ENCODE measurements at regions not wholly inside any gene's neighbourhood (a gene's known extent, or its start where the extent isn't known, plus 50 kb on each side); places are given as distances from the start of the nearest gene placed in this dataset.

DNA sequence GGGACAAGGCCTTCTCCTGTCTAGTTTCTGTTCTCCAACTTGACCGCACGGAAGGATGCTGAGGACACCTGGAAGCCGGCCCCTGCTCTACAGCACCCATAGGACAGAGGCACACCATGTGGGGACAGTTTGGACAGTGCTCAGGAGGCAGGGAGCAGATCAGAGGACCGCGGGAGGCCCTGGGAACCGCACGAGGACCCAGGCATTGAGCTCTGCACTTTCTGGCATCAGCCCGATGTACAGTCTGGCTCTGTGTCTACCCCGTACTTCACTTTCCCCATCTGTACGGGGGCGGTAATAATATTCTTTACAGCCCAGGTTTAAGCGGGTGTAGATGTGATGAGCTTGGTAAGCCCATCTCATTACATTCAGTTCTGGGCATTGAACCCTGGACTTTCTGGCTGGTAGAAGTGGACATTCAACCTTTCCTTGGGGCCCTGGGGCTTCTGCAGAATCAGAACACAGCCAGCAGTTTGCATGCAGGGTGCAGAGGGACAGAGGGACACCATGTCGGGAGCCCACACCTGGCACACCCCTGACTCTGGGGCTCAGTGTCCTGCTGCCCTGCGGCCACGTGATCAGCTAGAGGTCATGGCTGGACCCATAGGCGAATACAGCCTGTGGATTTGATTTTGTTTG is 258.7 kb downstream of the SEC14L1 start:
- no peak for DNase-seq

DNA sequence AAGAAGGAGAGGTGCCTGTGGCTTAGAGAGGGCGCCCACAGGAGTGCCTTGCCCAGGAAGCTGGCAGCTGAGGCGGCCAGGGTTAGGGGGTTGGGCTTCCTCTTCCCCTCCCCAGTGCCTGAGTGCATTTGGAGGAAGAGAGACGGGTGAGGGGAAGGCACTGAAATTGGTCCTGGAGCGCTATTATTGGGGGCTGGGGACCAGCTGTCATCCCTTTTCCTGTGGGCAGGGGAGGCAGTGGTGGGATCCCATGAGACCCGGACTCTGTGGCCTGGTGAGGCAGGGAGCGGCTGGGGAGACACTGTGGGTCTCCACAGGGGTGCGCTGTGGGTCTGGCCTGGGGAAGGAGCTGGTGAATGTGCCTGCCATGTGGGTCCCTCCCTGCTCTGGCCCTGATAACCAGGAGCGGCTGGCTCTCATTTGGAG is 259.7 kb downstream of the SEC14L1 start:
- DNase-seq, result no peak

DNA sequence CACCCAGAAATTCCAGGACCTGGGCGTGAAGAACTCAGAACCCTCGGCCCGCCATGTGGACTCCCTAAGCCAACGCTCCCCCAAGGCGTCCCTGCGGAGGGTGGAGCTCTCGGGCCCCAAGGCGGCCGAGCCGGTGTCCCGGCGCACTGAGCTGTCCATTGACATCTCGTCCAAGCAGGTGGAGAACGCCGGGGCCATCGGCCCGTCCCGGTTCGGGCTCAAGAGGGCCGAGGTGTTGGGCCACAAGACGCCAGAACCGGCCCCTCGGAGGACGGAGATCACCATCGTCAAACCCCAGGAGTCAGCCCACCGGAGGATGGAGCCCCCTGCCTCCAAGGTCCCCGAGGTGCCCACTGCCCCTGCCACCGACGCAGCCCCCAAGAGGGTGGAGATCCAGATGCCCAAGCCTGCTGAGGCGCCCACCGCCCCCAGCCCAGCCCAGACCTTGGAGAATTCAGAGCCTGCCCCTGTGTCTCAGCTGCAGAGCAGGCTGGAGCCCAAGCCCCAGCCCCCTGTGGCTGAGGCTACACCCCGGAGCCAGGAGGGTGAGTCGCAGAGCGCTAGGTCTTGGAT is 261.5 kb downstream of the SEC14L1 start:
- no peak for DNase-seq

DNA sequence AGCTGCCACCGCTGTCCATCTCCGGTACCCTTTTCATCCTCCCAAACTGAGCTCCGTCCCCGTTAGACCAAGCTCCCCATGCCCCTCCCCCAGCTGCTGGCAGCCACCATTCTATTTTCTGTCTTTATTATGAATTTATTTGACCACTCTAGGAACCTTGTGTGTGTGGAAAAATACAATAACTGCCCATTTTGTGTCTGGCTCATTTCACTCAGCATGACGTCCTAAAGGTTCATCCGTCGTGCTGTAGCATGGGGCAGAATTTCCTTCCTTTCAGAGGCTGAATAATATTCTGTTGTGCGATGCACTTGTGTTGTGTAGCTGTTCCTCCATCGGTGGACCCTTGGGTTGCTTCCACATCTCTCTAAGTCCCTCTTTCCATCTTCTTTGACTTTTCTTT is 263.1 kb downstream of the SEC14L1 start:
- no peak for DNase-seq

DNA sequence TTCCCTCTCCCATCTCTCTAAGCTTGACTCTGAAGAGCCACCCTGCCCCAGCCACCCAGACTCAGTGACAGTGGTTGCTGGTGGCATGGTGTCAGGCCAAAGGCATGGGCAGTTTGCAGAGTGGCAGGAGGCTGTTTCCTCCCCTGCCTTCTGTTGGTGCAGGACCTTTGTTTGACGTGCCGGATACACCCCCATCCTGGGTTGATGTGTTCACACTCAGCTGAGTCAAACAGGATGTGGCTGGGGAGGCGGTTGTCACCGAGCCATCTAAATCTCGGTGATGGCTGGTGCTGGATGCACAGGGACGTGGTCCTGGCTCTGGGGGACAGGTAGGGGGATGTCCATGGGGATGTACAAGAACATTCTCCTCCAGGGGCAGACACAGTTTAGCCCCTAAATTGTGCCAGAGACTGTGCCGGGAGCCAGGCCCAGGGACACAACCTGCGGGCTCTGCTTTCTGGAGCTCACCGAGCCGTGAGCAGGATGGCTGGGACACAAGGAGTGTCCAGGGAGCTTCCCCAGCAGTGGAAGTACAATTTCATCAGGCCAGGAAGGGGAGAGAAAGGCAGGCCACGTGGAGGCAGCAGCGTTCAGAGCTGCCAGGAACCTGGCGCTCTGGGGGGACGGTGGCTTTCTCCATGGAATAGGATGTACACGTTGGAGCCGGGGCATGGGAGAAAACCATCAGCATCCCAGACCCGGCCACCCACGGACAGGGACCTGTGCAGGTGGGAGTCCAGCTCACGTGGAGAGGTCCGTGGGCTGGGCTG is 264.2 kb downstream of the SEC14L1 start:
- DNase-seq, result peak; percentile 68 to 81

DNA sequence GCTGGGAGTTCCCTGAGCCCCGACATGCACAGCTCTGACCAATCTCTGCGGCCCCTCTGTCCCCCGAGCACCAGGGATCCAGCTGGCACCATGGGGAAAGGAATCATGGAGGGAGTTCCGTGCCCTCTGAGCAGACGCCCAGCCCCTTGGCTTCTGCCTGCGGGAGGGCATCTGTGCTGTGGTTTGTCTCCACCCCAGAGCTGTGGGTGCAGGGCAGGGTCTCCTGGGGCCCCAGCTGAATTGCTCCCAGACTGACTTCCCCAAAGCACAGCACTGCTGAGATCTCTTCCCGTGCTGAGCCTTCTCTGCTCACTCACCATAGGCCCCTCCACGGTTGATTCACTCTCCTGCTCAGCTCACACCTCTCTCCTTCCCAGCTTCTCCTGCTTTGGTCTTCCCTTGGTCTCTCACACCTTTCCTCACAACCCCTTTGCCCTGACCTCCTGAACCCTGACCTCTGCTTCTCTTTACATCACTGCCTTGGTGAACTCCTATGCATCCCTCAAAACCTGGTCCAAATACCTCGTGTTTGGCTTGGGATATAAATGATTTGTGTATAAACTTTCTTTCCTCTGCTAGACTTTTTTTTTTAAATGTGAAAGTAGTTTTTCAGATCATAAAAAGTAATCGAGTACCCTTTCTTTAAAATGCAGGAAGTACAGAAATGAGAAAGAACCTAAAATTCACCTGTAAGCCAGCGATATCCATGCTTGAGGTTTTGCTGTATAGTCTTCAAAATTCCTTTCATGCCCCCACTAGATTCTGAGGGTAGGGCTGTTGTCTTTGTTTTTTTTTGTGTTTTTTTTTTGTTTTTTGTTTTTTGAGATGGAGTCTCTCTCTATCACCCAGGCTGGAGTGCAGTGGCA is 265.3 kb downstream of the SEC14L1 start:
- no peak for DNase-seq

DNA sequence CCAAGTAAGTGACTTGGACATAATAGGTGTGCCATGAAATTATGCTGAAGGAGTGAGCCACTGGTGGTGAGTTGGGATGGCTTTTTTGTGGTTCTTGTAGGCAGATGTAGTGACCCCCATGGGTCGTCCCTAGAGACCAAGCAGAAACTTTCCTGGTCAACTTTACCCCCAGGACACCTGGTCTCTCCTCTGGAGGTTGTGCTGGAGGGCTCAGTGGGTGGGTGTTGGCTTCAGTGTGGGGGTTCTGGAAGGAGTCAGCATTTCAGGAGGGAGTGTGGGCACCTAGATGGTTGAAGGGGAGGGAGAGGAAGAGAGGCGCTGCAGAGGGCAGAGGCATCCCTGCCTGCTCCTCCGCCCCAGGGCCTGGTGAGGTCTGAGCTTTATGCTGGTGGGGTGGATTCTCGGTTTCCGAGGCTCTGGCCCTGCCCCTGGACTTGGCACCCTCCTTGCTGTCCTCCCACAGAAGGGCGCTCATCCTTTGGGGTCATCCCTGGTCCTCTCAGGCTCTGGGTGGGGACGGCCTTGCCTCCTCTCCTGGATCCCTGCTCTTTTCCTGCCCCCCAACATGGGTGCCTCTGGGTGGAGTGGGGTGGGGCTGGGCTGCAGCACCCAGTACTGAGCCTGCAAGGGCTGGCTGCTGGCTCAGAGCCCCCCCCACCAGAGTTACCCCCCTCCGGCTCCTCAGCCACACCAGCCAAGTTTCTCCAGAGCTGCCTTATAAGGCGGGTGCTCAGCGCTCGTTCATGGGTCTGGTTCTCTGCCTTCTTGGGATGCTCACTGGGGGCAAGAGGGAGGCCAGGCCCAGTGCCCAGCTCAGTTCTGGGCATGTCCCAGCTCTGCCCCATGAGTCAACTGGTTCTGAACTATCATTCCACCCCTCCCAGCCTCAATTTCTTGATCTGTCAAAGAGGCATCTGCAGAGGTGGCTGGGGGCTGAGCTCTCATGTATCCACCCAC is 266.8 kb downstream of the SEC14L1 start:
- DNase-seq, result no peak

DNA sequence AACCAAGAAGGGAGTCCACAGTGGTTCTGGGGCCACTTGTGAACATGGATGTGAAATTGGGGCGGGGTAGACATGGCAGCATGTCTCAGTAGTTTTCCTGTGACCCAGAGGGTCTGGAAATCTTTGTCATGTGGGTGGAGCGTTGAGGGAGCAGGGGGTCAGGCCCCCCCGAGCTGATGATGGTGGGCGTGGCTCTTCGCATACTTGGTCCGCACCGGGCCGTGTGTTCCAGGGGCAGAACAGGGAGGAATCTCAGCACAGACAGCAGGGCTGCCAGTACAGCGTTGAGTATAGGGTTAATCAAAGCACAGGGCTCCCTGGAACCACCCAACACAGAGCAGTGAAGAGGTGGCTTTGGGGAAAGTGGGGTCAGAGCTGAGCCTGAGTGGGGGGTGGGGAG is 267.5 kb downstream of the SEC14L1 start:
- DNase-seq, result no peak

DNA sequence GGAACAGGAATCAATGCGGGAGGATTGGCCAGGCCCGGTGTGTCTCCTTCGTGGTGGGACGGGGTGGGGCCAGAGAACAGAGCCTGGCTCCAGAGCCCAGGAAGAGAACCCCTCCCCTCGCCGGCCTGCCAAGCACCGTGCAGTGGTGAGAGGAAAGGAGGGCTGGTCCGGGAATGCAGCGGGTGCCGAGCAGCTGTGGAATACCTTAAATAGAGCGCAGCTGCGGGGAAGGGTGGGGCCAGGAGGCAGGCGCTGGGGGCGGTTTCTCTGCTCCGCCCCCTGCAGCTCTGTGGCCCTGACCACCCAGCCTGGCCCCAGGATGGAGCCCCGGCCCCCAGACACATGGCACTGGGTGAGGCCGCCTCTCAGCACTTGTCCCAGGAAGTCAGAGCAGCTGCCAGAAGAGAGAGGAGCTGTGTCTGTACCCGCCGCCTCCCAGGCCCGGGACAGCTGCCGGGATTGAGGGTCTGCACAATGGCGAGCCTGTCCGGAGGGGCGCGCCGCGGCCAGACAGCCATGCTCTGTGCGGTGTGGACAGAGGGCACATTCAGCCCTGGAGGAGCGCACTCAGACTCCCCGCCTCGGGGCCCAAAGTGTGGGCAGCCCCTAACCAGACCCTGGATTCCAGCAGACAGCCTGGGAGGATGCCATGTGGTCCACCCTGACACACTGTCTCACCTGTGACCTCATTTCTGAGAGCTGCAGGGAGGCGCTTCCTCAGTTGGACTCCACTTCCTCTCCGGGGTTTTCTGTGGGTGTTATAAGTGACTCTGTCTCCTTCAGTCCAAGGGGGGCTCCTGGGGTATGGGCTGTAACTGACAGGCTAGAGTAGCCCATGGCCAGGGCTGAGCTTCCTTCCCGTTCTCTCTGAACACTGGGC is 268.8 kb downstream of the SEC14L1 start:
- DNase-seq, result no peak

DNA sequence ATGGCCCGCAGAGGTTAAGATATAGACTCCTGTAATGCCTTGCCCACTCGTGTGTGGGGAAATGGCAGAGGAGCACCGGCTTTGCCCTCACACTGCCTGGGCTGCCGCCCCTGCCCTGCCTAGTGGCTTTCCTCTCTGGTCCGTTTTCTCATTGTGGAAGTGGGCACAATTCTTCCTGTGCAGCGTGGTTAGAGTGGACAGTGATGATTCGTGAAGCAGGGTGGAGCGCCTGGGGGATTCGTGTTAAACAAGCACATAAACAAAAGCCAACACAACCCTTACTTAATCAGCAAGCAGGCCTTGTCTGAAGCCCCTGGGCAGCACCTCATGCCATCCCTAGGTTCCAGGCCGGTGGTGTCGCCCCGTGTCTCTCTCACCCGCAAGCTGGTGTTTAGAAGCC is 269.7 kb downstream of the SEC14L1 start:
- DNase-seq, result no peak

DNA sequence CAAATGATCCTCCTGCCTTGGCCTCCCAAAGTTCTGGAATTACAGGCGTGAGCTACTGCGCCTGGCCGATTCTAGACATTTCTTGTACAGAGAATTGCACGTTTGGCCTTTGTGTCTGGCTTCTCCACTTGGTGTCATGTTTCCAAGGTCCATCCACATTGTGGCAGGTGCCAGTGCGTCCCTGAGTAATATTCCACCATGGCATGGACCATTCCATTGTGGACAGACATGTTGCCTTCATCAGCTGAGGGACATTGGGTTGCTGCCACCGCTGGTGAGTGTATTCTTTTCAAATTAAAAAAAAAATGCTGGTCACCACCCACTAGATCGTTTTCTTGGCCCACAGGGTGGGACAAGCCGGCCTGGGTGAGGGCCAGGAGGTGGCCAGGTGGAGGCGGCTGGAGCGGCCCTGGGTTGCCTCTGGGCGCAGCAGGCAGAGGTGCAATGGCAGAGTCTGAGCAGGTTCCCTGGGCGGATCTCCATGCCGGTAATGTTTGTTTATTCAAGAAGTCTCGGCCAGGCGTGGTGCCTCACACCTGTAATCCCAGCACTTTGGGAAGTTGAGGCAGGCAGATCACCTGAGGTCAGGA is 274.1 kb downstream of the SEC14L1 start:
- no peak for DNase-seq

DNA sequence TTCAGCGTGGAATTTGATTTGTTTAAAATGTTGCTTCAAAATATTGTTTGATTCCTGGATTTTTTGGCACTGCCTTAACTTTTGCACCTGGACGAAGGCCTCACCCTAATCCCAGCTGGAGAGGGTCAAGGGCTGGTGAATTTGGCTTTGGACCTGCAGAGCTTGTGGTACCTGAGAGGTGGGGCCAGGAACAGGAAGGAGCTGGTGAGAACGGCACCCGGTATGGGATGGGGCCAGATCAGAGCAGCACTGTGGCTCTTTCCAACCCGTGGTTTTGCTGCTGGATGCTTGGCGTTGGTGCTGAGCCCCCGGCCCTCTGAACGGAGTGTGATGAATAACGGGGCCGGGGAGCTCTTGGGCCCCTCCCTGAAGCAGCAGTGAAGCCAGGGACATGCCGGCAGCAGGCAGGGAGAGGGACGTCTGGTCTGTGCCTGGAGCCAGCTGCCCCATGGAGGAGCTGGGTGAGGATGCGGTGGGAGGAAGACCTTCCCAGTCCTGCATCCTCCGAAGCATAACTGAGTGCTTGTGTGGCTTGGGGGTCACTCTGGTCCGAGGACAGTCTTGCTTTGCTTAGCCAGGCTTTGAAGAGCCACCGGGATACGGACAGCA is 275.4 kb downstream of the SEC14L1 start:
- DNase-seq, result no peak

DNA sequence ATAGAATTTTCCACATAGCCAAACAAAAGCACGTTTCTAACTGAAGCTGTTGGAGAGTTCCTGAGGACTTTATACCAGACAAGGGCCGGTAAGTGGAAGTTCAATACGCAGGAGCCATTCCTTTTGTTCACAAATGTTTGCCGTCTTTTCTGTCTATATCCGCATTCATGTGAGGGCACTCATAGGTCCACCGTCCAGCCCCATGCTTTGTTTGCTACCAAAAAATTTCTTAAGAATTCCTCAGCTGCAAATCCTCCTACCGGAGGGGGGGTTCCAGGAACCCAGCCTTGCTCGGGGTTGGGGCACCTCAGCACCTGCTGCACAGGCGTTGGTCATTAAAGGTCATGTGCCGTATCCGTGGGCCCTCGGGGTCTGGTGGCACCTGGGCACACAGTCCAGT is 276.8 kb downstream of the SEC14L1 start:
- DNase-seq, result no peak

DNA sequence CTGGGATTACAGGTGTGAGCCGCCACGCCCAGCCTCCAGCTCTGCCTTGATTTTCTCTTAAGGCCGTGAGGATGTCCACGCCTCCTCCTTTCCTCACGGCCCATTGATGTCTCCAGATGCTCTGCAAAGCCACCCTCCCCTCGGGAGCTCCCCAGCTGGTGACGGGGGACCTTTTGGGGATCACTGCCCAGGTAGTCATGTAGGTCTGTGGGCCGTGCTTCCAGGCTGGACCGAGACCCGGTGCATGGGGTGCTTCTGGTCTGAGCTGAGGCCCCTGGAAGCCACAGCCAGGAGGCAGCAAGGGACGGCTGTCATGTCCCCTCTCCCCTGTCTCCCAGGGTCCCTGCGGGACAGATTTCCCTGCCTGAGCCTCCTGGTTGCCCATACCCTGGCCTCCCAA is 277.8 kb downstream of the SEC14L1 start:
- DNase-seq, result no peak

DNA sequence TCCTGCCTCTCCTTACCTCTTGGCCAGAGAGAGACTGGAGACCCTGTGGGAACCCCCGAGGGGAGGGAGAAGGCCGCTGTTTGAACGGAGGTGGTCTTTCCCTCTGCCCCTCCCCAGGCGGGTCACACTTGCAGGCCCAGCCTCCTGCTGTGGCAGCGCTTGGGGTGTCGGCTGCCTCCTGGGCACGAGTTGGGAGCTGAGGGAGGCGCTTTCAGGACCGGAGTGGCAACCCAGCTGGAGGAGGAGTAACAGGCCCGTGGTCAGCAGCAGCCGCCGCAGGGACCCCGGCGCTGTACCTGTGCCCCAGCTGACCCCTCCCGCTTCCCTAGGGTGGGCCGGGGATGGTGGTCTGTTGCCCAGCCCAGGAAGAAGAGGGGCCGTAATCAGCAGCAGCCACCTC is 278.3 kb downstream of the SEC14L1 start:
- no peak for DNase-seq

DNA sequence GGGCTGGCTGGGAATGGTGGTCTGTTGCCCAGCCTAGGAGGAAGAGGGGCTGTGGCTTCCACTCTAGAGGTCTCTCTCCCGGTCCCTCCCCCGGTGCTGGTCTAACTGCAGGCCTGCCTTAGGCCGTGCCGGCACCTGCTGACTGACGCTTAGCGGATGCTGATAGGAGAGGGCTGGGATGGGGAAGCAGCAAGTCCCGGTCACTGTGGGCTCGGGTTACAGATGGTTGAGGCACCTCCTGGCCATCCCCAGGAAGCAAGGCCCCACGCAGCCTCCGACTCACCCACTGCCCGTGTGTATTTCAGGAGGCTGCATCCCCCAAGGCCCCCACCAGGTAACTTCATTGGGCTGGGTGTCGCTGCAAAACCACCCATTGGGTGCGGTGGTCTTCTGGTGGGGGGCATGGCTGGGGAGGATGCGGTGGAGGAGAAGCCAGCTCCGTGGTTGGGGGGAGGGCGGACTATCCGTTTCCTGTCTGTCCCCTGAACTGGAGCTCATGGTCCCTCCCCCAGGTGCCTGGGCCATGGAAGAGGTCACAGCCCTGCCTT is 278.9 kb downstream of the SEC14L1 start:
- DNase-seq, result no peak

DNA sequence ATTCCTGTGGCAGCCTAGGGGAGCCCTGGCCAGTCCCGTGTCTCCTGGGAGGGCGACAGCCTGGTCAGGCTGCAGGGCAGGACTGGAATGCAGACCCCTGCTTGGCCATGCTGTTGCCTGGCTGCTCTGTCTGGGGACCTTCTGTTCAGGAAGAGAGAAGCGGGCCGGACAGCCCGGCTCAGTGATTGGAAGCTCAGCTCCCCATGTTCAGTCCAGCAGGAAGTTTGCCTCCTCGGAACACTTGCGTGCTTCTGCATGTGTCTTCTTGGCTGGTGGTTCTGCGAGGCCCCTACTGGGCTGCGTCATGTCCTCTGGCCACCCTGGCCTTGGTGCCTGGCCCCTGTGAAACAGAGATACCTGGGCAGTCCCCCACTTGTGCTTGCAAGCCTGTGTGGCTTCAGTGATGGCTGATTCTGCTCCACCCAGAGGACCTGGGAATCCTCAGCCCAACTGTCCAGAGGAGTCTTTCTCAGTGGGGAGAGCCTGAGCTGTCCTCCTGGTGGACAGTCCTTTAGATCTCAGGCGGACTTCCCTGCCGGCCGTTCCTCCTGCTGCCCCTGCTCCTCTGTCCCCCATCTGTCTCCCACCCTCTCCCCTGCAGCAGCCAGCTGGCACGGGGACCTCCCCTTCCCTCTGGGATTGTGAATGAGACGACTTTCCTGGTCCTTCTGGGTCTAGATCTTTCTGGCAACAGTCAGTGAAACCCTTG is 279.5 kb downstream of the SEC14L1 start:
- no peak for DNase-seq

DNA sequence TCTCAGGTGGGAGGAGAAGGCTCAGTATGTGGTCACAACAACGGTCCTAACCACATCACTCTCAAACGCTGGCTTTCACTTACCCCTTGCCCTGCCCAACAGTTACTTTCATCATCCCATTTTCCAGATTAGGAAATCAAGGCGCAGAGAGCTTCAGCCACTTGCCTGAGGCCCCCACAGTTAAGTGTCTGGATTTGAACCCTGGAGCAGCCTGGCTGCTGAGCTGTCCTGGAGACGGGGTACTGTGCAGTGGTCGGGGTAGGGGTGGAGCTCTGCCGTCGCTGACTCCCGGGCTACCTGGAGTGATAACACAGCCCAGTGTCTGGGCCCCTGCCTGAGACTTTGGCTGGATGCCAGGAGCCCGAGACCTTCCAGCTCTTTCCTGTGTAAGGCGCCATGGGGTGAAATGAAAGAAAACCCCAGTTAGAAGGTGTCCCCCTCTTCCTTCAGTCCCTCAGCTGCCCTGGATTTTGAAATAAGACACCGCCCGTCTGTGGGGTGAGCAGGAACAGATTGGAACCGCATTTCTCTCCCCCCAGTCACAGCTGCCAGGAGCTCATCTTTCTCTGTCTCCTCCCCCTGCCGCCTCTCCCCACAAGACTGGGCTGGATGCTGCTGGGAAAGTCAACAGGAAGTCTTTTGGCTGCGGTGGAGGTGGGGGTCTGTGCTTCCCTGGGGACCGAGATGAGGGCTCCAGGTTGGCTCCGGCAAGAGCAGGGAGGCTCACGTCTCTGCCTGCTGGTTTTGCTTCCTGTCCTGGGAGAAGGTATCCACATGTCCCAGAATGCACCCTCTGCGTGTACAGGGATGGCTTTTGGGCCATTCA is 280.2 kb downstream of the SEC14L1 start:
- no peak for DNase-seq

DNA sequence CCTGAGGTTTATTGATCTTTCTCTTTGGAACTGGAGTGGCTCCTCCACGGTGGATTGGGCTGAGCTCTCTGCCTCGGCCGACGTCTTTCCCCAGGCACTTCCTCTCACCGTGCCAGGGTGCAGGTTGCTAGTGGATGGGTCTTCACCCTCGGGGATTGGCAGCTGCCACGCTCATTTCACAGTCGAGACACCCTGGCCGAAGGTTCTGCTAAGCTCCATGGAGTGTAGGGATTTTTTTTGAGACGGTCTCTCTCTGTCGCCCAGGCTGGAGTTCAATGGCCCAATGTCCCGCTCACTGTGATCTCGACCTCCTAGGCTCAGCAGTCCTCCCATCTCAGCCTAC is 280.8 kb downstream of the SEC14L1 start:
- DNase-seq, result no peak

Measured in SW 1271 (cell line).